ENCODE measurements at regions not wholly inside any gene's neighbourhood (a gene's known extent, or its start where the extent isn't known, plus 50 kb on each side); places are given as distances from the start of the nearest gene placed in this dataset.
"Not testable (repeated sequence)": the region's sequence is repeated elsewhere in the genome, so short reads cannot be mapped to it uniquely, and the experiment has no call there.

DNA sequence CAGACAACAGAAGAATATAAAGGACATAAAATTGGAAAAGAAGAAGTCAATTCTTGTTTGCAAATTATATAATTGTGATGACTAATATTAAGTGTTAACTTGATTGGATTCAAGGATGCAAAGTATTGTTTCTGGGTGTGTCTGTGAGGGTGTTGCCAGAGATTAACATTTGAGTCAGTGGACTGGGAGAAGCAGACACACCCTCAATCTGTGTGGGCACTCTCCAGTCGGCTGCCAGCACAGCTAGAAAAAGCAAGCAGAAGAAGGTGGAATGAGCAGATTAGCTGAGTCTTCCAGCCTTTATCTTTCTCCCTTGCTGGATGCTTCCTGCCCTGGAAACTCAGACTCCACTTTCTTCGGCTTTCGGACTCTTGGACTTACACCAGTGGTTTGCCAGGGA lies 51.7 kb downstream of the UBE2NL start:
- no peak for DNase-seq

DNA sequence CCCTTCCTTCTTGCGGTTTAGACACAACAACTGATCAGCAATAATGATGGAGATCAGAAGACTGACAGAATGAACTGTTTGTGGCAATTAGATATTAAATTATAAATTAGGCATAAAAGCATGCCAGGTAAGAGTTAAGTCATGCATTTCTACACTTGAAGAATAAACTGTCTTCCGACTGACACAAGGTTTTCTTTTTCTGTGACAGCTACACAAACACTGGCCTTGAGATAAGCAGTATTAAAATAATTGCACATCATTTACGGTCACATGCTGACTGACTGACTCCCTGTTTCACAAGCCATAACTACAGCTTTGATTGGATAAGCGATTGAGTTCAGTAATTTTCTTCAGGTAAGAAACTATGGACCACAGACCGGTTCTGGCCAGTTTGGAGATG lies 56.2 kb downstream of the UBE2NL start:
- no peak for DNase-seq

DNA sequence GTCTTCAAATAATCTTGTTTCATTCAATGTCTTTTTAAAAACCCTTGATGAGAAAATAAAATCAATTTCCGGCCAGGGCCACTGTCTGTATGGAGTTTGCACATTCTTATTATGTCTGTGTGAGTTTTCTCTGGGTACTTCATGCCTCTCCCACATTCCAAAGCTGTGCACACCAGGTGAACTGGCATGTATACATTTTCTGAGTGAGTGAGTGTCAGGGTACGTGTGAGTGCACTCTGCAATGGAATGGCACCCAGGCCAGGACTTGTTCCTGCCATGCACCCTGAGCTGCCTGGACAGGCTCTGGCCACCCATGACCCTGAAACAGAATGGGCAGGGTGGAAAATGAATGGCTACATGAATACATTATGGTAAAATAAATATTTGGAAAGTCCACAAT lies 61.3 kb downstream of the UBE2NL start:
- DNase-seq, result no peak

DNA sequence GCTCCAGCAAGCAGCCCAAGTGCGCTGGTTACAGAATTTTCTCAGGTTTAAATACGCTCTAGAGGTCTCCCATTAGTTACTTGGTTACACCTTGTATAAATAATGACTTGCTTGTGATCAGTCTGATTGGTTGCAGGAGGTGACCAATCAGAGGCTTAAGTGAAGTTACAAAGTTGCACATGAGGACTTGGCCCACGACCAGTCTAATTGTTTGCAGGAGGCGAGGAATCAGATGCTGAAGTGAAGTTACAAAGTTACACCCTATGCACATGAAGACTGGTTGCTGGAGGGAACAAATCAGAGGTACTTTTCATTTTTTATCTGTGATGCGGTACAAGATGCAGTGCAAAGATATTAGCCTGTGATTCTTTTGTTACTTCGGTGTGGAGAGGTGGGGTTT lies 80.7 kb downstream of the UBE2NL start:
- DNase-seq, result no peak

DNA sequence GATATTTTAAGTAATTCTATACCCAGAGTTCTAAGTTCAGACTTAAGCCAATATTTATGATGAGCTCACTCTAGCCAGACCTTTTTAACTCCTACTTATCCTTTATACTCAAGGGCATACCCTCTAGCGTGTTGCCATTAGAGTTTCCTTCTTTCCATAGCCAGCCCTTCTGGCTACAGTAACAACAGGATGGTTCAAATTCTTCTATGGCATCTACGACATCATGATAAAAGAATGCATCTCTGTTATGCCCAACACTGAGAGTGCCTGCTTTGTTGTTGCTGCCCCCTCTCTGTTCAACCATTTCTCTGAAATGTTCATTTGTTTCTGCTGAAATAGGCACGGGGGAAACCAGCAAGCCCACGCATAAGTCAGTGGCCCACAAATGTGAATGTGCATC lies 104.5 kb downstream of the UBE2NL start:
- DNase-seq, result no peak

DNA sequence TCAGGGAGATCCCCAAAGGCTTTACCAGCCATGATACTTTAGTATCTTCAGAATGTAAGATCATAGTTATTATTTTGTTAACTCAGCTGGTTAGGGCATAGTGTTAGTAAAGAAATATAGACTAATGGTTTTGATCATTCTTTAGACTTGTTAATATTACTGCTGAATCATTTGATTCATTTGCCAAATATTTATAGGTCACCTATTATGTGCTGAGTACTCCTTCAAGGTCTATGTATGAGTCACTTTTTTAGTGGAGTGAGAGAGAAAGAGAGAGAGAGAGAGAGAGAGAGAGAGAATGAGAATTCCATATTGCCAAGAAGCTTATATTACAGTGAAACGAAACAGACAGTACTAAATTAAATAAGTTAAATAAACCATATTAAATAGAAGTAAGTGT lies 110.3 kb downstream of the UBE2NL start:
- DNase-seq, result no peak

DNA sequence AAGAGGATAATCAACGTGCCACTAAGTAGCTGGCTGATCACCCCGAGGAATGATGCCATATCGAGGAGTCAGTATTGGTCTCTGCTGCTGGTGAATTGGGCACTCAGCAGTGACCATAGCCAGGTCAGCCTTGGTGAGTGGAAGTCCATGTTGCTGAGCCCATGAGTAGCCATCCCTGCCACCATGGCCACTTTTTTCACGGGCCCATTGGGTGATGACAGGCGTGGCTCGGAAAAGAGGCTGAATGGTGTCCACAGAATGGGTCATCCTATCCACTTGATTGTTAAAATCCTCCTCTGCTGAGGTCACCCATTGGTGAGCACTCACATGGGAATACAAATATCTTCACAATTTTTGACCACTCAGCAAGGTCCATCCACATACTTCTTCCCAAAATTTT lies 114.4 kb downstream of the UBE2NL start:
- DNase-seq, result no peak

DNA sequence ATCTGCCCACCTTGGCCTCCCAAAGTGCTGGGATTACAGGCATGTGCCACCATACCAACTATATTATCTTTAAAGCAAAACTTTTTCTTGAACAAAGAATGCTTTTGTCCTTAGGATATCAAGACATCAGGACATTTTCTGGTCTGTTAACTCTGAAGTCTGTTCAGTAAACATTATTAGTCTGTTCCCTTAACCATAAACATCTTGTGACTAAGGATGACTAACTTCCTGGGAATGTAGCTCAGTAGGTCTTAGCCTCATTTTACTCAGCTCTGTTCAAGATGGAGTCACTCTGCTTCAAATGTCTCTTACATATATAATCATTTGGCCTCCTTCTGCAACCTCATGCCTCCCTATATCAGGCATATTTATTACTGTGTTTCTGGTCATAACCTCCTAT lies 122.9 kb downstream of the UBE2NL start:
- no peak for DNase-seq

DNA sequence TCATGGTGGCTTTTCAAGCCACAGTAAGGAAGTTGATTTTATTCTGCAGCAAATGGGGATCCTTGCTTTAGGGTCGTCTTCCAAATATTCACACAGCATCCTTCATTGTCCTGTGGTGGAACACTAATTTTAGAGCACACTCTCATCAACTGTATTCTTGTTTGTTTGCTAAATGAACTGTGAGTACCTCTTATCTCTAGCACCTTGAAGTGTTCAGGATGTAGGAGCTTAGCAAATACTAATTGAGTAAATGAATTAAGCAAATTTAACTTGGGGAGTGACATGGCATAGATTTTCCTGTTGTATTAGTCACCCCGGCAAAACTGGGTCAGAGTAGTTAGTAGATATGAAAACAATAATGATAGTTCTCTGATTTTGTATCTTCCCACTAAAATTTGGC lies 156.9 kb downstream of the UBE2NL start:
- no peak for DNase-seq

DNA sequence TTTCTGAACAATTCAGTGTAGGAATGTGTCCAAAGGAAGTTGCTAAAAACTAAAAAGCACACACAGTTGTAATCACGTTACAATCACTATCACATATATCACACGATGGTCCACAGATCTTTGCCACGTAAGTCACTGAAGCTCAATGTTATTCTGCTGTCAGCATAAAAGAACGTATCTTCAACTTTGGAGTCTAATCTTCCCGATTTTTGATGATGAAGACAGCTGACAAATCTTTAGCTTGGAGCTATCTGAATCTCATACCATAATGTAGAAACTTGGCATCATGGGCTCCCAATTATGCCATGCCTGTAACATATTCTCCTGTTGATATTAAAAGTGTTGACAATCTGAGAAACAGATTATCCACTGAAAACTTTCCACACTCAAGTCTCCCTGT lies 158.4 kb downstream of the UBE2NL start:
- DNase-seq, result no peak

DNA sequence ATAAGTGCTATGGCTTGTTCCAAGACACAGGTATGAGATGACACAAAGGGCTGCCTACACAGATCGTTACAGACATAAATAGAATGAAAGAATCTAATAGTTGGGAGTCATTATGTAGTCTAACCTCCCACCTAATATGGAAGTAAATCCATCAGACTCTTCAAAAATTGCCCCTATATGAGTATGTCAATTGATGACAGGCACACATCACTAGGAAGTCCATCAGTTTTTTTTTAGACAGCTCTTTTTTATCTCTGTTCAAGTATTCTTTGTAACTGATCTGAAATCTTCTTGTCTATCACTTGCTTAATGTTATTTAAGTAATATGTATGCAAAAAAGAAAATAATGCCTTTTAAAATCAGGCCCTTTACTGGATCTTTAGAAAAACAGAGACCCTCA lies 191.6 kb downstream of the UBE2NL start:
- DNase-seq, result no peak

DNA sequence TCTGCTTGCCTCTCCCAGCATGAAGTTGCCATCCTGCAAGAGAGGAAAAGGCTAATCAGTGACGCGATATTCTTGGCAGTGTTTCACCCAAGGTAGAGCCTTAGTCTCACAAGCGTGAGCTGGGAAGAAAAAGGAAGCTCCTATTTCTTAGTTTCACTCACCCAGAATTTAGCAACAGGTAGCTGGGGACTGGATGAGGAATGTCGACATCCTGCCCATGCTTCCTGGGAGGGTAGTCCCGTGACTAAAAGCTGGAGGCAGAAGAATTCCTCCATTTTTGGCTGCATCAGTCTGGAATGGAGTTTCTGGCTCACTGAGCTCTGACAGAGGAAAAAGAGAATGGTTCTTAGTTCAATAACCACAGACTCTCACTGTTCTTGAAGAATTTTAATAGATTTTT lies 198.4 kb downstream of the UBE2NL start:
- not testable (repeated sequence) for DNase-seq

DNA sequence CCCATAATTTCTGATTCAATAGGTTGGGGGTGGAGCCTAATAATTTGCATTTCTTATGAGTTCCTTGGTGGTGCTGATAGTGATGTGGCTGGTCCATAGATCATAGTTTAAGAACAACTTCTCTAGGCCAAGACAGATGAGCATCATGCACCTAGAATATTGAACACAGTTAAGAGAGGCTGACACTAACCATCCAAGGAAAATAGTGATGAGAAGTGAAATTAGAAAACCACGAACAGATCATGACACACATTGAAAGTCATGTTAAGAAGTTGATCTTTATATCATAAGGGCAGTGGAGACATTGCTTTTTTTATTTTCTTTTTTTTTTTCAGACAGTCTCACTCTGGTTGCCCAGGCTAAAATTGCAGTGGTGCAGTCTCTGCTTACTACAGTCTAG lies 205.8 kb downstream of the UBE2NL start:
- not testable (repeated sequence) for DNase-seq

DNA sequence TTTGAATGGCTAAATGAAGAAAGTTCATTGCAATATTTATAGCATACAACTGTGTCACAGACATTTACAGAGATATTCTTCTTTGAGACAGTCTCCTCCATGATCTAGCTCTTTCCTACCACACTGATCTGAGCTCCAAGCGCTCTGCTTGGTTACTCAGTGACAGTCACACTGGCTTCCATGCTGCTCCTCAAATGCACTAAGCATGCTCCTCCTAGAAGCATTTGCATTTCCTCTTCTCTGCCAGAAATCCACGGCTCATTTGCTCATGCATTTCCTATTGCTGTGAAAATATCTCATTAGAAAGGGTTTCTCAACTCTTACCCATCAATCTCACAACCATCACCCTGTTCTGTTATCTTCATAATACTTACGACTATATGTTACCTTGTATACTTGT lies 208.2 kb downstream of the UBE2NL start:
- not testable (repeated sequence) for DNase-seq

DNA sequence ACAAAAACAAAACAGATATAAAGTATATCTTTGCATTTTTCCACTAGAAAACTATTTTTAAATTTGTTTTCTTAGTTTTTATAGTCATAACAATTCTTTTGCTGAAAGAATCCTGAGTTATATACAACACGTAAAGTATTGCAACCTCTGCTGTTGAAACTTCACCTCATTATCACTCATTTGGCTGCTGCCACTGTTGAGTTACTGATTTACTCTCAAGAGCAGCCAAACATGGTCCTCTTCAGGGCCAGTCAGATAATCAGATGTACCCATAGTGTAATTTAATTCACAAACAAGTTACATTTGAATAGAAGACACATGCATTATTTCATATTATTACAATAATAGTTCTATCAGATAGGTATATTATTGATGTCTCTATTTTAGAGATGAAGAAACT lies 235.6 kb downstream of the UBE2NL start:
- DNase-seq, result not testable (repeated sequence)

DNA sequence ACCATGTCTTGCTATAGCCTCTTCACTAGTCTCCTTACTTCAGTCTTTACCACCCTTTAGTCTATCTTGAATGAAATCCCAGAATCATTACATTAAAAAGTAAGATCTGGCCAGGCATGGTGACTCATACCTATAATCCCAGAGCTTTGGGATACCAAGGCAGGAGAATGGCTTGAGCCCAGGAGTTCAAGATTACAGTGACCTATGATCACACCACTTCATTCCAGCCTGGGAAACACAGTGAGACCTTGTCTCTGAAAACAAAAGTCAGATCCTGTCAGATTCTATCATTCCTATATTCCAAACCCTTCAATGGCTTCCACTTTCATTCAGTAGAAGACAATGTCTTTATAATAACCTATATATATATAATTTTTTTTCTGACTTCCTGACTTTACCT lies 237.7 kb downstream of the UBE2NL start:
- DNase-seq, result not testable (repeated sequence)

DNA sequence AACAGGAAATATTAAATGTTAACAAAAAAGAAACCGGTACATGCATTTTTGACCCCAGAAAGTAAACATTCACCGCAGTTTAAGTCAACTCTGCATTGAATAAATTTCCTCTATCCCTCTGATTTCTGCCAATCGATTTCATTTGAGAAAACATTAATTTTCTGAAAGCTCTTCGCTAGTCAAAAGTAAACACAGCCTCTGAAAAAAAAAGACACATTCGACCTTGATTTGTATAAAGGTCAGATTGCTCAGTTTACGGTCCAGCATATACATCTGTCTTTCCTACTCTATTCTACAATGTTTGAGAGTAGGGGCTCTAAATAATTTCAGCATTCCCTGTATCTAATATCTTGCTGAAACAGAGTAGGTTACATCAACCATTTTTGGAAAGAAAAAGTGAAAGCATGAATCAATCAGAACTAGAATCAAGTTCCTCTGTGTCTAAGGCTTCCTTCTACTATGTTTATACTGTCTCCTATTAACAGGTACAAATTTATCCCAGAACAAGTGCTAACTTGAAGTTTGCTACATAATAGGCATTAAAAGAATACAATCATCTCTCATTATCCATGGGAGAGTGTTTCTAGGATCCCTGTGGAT lies 243.8 kb downstream of the UBE2NL start:
- not testable (repeated sequence) for DNase-seq

DNA sequence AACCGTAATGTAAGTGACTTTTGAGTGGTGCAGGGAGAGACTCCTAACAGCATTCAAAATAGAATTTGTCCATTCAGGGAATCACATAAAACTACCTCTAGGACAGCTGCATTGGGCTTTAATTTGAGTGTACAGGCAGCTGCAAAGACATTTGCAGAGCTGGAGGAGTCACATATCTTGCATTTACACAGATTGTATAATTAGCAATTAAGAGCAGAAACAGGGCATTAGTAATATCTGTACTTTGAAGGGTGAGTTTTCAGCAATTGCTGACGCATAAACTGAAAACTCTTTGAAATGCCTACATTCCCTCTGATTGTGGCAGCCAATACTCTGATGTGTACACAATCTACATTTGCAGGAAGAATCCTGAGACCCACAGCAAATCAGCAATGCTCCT lies 245.6 kb downstream of the UBE2NL start:
- not testable (repeated sequence) for DNase-seq

DNA sequence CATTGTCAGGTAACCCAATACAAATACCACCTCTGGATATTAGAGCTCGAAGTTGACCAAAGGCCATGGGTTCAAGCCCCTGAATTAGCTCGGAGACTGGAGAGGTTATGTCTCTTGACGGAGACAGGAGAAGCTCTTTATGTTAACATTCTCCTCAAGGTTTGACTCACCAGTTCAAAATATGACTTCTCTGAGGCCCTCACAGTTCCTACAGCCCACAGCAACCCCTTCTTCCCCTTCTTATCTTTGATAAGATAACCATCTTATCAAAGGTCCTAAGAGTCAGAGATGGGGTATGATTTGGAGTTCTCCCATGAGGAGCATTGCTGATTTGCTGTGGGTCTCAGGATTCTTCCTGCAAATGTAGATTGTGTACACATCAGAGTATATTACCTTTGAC lies 246.6 kb downstream of the UBE2NL start:
- DNase-seq, result not testable (repeated sequence)

DNA sequence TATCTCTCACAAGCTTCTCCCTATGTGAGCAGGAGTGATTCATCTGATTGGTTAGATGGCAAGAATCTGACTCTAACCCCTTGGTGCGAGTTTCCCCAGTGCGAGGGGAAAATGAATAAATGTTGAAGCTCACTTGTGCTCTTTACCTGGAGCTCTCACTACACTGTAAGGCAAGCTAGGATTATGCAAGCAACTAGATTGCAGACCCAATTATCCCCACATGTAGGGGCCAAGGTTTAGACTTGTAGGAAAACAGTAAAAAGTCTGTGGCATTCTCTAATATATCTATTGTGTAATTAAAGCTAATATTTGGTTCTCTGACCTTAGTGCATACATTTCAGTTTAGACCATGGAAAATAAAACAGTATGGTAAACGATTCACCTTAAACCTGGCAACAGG lies 247.2 kb downstream of the UBE2NL start:
- DNase-seq, result not testable (repeated sequence)

DNA sequence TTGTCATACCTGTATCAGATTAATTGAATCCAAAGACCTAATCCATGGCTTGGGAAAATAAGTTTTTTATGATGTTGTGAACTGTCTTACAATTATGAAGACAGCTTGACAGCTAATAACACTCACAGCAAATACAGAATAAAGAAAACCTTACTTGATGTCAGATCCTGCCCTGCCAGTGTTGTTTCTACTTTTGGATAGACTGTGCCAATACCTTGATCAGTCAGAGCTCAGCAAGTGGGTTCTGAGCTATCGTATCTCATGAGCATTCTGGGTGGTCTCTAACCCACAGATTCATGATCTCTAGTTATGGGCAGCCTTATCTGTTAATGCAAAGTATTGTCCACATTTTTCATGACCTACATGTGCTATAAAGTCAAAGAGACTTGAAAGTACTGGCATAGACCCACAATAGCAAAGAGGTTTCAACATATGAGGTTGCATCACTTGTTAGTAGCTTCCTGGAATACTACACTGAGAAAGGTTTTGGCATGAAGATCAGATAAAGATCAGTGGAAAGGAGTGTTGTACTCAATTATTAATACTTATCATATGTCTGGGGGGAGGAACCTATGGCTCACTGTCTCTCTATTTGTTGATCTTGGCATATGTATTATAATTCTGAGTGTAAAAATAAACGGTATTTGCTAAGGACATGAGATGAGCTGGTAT lies 250.7 kb downstream of the UBE2NL start:
- DNase-seq, result not testable (repeated sequence)

DNA sequence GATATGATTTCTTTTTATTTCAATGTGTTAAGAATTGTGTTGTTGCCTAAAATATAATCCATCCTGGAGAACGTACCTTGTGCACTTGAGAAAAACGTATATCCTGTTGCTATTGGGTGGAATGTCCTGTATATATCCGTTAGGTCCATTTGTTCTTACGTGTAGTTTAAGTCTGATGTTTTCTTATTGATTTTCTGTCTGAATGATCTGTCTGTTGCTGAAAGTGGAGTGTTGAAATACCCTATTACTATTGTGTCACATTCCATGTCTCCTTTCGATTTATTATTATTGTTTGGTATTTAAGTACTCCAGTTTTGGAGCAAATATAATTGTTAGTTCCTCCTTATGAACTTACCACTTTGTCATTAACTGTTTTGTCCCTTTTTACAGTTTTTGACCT lies 270.6 kb downstream of the UBE2NL start:
- not testable (repeated sequence) for DNase-seq

DNA sequence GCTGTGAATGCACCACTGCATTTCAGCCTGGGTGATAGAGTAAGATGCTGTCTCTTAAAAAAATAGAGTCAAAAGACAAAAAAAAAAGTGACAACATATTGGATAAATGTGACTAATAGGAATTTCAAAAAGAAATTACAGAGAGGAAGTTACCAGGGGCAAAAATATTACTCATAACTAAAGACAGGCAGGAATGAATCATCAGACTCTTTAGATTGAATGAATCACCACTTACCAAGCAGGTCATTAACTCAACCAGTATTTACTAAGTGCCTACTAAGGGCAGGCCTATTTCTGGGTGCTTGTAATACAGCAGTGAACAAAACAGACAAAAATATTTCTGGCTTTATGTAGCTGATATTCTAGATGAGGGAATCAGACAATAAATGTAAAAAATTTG lies 301.3 kb downstream of the UBE2NL start:
- DNase-seq, result not testable (repeated sequence)

DNA sequence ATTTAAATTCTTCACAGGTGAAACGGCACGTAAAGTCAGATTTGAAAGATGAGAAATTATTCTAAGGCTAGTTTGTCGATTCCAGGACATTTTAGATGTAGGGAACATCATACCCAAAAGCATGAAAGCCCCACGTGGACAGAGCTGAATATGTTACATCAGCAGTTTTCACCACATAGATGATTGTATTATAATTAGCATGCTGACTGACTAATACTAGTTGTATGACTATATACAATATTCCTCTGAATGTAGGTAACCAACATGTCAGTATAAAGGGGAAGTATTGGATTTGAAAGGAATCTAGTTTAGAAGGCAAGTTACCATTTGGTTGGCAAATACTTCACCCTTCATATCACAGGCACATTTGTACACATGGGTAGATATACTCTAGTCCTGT lies 304.6 kb downstream of the UBE2NL start:
- not testable (repeated sequence) for DNase-seq

DNA sequence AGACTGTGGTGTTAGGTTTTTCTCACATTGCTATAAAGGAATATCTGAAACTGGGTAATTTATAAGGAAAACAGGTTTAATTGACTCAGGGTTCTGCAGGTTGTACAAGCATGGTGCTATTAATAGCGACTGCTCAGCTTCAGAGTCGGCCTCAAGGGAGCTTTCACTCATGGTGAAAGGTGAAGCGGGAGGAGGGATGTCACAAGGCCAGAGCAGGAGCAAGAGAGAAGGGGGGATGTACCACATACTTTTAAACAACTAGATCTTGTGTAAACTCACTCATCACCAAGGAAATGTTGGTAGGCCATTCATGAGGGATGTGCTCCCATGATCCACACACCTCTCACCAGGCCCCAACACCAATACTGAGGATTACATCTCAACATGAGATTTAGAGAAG lies 313.2 kb downstream of the UBE2NL start:
- DNase-seq, result not testable (repeated sequence)

All from islet precursor cell (in vitro differentiated cells).